Large intestine (tissue), 3 donors: ENCODE measurements at regions not wholly inside any gene's neighbourhood (a gene's known extent, or its start where the extent isn't known, plus 50 kb on each side); places are given as distances from the start of the nearest gene placed in this dataset.
A peak's percentile ranks its signal among the peaks of the same experiment; 100 is the strongest.
"Not testable (repeated sequence)": the region's sequence is repeated elsewhere in the genome, so short reads cannot be mapped to it uniquely, and the experiment has no call there.

Source experiments
- DNase-seq, 2 donors: peaks; one replicate each; pipeline versions ENCODE4 v3.0.0 to v3.0.0-alpha.2; 2013
- H3K27ac ChIP-seq: one replicate; pipeline ENCODE4 v1.5.1; 2013; ENCODE audit warnings: low read length
- H3K27me3 ChIP-seq: 2 replicates; pipeline ENCODE4 v1.6.1; 2013; ENCODE audit warnings: low read length; ENCODE audit not compliant: control insufficient read depth, insufficient read depth
- H3K36me3 ChIP-seq: 2 replicates; pipeline ENCODE4 v1.6.1; 2013; ENCODE audit warnings: low read length; ENCODE audit not compliant: control insufficient read depth, insufficient read depth
- H3K4me1 ChIP-seq: one replicate; pipeline ENCODE4 v1.6.1; 2013; ENCODE audit warnings: low read length; ENCODE audit not compliant: control insufficient read depth, insufficient read depth
- H3K4me3 ChIP-seq: one replicate; pipeline ENCODE4 v1.5.1; 2013; ENCODE audit warnings: low read length
- H3K9me3 ChIP-seq: one replicate; pipeline ENCODE4 v1.6.1; 2013; ENCODE audit warnings: mild to moderate bottlenecking, low read depth, low read length, moderate library complexity; ENCODE audit not compliant: control insufficient read depth
- WGBS: methylation state at CpG from one replicate; pipeline ENCODE4 v1.1.5; 2013; ENCODE audit warnings: low lambda C conversion rate; ENCODE audit not compliant: insufficient coverage; 5-methylcytosine and 5-hydroxymethylcytosine counted together

DNA sequence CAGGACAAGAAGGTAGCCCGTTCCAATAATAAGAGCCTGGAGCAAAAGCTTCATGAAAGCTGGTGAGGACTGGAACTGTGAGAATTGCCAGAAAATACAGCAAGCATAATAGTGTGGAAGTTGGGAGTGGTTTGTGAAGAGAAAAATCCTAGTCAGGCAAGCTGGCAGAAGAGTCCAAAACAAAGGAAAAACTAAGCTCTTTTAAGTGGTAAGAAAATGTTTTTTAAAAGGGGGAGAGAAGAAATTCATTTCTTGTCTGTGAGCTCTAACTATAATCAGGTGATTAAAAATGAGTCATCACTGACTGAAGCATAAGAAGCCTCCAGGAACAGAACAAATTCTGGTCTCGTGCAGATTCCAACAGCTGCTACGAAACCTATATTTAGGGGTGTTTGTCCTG is 102.6 kb downstream of the CAAP1 start:
- Histone ChIP-seq H3K27ac (no peak overlapping the region), H3K27me3 (no peaks in the 10 kb centered on the region), H3K4me3 (no peak overlapping the region), H3K36me3 (no peaks in the 10 kb centered on the region), H3K9me3 (no peaks in the 10 kb centered on the region), H3K4me1 (no peaks in the 10 kb centered on the region)
- no CpG with 5 or more reads among the region's 3 CpGs for WGBS
- no peak for DNase-seq

DNA sequence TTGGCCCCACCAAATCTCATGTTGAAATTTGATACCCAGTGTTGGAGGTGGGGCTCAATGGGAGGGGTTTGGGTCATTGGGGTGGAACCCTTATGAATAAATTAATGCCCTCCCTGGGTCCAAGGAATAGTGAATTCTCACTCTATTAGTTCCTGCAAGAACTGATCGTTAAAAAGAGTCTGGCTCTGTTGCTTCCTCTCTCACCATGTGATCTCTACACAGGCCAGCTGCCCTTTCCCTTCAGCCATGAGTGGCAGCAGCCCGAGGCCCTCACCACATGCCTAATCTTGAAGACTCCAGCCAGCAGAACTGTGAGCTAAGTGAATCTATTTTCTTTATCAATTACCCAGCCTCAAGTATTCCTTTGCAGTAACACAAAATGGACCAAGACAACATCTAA is 106.0 kb downstream of the CAAP1 start:
- Histone ChIP-seq H3K36me3 (no peaks in the 10 kb centered on the region), H3K27ac (no peak overlapping the region)

GRCh38 chr9:26782899-26783298 is 109.7 kb downstream of the CAAP1 start:
- WGBS, result 88% methylated on average over 1 of the region's 1 CpG
- Histone ChIP-seq H3K27me3 (no peaks in the 10 kb centered on the region), H3K4me3 (no peak overlapping the region), H3K9me3 (no peaks in the 10 kb centered on the region), H3K36me3 (no peaks in the 10 kb centered on the region), H3K4me1 (no peaks in the 10 kb centered on the region), H3K27ac (no peak overlapping the region)
- no peak for DNase-seq

More for the DNA sequence above, 106.0 kb downstream of the CAAP1 start:
- Histone ChIP-seq H3K4me3 (no peak overlapping the region), H3K9me3 (no peaks in the 10 kb centered on the region), H3K27me3 (no peaks in the 10 kb centered on the region), H3K4me1 (no peaks in the 10 kb centered on the region)
- no CpG with 5 or more reads among the region's 2 CpGs for WGBS
- no peak for DNase-seq

DNA sequence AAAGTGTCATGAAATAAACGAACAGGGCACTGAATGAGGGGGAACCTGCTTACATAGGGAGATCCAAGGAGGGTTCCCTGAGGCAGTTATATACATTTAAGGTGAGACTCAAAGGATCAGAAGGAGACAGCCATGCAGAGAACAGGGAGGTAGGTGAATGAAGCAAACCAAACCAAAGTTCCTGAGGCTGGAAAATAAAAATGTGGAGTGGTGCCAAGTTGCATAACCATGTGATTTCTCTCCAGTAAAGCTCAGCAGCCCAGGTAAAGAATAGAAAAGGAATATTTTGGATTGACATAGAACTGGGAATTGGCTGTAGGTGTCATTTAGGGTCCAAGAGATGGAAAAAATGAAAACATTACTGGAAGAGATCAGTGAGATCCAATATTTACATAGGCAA is 110.7 kb downstream of the CAAP1 start:
- peak in 1 of 2 donors; percentile 33 for DNase-seq

GRCh38 chr9:26780307-26780706 is 112.3 kb downstream of the CAAP1 start:
- not testable (repeated sequence) for H3K27ac ChIP-seq, H3K27me3 ChIP-seq, H3K4me1 ChIP-seq, H3K36me3 ChIP-seq, H3K4me3 ChIP-seq, DNase-seq, H3K9me3 ChIP-seq
- WGBS, result 86% methylated on average over 1 of the region's 3 CpGs

More for the DNA sequence above, 110.7 kb downstream of the CAAP1 start:
- Histone ChIP-seq H3K27me3 (no peaks in the 10 kb centered on the region), H3K36me3 (no peaks in the 10 kb centered on the region), H3K27ac (no peak overlapping the region), H3K9me3 (no peaks in the 10 kb centered on the region), H3K4me3 (no peak overlapping the region), H3K4me1 (no peaks in the 10 kb centered on the region)
- no CpG with 5 or more reads among the region's 1 CpG for WGBS

- H3K27ac ChIP-seq, result no peak overlapping the region
- no peaks in the 10 kb centered on the region for H3K27me3 ChIP-seq
- no peaks in the 10 kb centered on the region for H3K36me3 ChIP-seq
- H3K4me1 ChIP-seq, result no peaks in the 10 kb centered on the region
- H3K9me3 ChIP-seq, result no peaks in the 10 kb centered on the region
- 80% methylated on average over 1 of the region's 3 CpGs for WGBS
- no peak for DNase-seq
- no peak overlapping the region for H3K4me3 ChIP-seq
These were observed 113.5 kb downstream of the CAAP1 start for GRCh38 chr9:26779062-26779461.

DNA sequence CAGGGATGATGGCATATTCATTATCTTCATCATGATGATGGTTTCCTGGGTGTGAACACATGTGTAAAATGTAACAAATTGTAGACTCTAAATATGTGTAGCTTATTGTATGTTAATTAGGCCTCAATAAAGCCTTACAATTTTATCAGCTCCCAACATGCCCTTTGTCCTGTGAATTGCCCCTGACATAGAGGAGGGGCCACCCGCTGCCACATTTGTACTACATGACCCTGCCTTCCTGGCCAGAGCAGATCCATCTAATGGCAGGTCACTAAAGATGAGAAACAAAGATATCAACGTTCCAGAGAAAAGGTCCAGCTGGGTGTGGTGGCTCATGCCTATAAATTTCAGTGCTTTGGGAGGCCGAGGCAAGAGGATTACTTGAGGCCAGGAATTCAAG is 117.2 kb downstream of the CAAP1 start:
- no peak overlapping the region for H3K27ac ChIP-seq
- peak; percentile 31 to 80 for DNase-seq
- no CpG with 5 or more reads among the region's 3 CpGs for WGBS

DNA sequence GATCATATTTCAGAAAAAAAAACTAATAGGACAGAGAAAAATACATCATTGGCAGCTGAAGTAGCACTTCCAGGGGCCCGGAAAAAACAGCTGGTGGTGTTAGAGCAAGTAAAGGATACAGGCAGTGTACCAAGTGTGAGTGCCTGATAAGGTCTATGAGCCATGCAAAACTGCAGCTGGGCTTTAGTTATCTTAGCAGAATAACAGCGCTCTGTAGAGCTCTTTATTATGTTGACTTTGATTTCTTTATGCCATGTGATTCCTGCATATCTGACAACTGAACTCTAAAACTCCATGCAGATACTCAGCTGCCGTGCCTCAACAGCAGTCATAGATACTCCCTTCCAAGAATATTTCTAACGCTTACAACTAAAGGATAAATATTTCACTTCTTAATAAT is 119.5 kb downstream of the CAAP1 start:
- peak in 1 of 2 donors; percentile 51 for DNase-seq
- 0% methylated on average over 1 of the region's 4 CpGs for WGBS
- Histone ChIP-seq H3K27ac (no peak overlapping the region), H3K27me3 (no peaks in the 10 kb centered on the region), H3K4me1 (no peaks in the 10 kb centered on the region), H3K36me3 (no peaks in the 10 kb centered on the region), H3K9me3 (no peaks in the 10 kb centered on the region), H3K4me3 (no peak overlapping the region)

More for the DNA sequence above, 117.2 kb downstream of the CAAP1 start:
- no peaks in the 10 kb centered on the region for H3K27me3 ChIP-seq
- no peaks in the 10 kb centered on the region for H3K4me1 ChIP-seq
- H3K9me3 ChIP-seq, result no peaks in the 10 kb centered on the region
- H3K36me3 ChIP-seq, result no peaks in the 10 kb centered on the region
- no peak overlapping the region for H3K4me3 ChIP-seq

- Histone ChIP-seq H3K4me1 (no peaks in the 10 kb centered on the region), H3K9me3 (no peaks in the 10 kb centered on the region), H3K27ac (no peak overlapping the region), H3K27me3 (no peaks in the 10 kb centered on the region), H3K4me3 (no peak overlapping the region), H3K36me3 (no peaks in the 10 kb centered on the region)
- DNase-seq, result no peak
- 50% methylated on average over 1 of the region's 2 CpGs for WGBS
These were observed 121.8 kb downstream of the CAAP1 start for GRCh38 chr9:26770821-26771220.

GRCh38 chr9:26768145-26768544 is 124.5 kb downstream of the CAAP1 start:
- no peaks in the 10 kb centered on the region for H3K27me3 ChIP-seq
- H3K9me3 ChIP-seq, result no peaks in the 10 kb centered on the region
- DNase-seq, result no peak
- H3K36me3 ChIP-seq, result no peaks in the 10 kb centered on the region
- WGBS, result 100% methylated on average over 1 of the region's 2 CpGs
- no peaks in the 10 kb centered on the region for H3K4me1 ChIP-seq
- H3K4me3 ChIP-seq, result no peak overlapping the region
- H3K27ac ChIP-seq, result no peak overlapping the region

DNA sequence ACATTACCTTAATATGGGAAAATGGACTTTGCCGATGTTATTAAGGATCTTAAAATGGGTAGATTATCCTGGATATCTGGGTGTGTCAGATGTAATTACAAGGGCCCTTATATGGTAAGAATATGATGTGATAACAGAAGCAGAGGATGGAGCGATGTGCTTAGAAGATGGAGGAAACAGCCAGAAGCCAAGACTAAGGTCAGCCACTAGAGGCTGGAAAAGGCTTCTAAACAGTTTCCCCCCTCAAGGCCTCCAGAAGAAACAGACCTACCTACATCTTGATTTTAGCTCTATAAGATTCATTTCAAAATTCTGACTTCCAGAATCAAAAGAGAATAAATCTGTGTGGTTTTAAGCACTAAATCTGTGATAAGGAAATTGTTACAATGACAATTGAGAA is 131.9 kb downstream of the CAAP1 start:
- no peaks in the 10 kb centered on the region for H3K4me1 ChIP-seq
- WGBS, result 100% methylated on average over 1 of the region's 2 CpGs
- H3K9me3 ChIP-seq, result no peaks in the 10 kb centered on the region

More for the DNA sequence above, 131.9 kb downstream of the CAAP1 start:
- no peaks in the 10 kb centered on the region for H3K36me3 ChIP-seq
- no peaks in the 10 kb centered on the region for H3K27me3 ChIP-seq
- H3K27ac ChIP-seq, result no peak overlapping the region
- no peak overlapping the region for H3K4me3 ChIP-seq
- DNase-seq, result no peak
